GM12891 (cell line): ENCODE measurements at regions not wholly inside any gene's neighbourhood (a gene's known extent, or its start where the extent isn't known, plus 50 kb on each side); places are given as distances from the start of the nearest gene placed in this dataset.

Experiments used
- PAX5 ChIP-seq: IDR thresholded peaks from 2 replicates; pipeline ENCODE4 v1.6.1; 2011; ENCODE audit warnings: low read length, moderate library complexity, mild to moderate bottlenecking; ENCODE audit not compliant: insufficient read depth, severe bottlenecking
- POLR2A ChIP-seq: IDR thresholded peaks from 2 replicates; pipeline ENCODE4 v1.6.1; 2011; ENCODE audit warnings: low read depth, low read length, control low read depth
- POLR2AphosphoS5 ChIP-seq: IDR thresholded peaks from 2 replicates; pipeline ENCODE4 v1.6.1; 2011; ENCODE audit warnings: low read depth, low read length, control low read depth
- POU2F2 ChIP-seq: IDR thresholded peaks from 2 replicates; pipeline ENCODE4 v1.6.1; 2011; ENCODE audit warnings: low read depth, mild to moderate bottlenecking, control low read depth, low read length, moderate library complexity
- SPI1 ChIP-seq: IDR thresholded peaks from 2 replicates; pipeline ENCODE4 v1.6.1; 2011; ENCODE audit warnings: low read depth, low read length, control low read depth
- TAF1 ChIP-seq: IDR thresholded peaks from 2 replicates; pipeline ENCODE4 v1.6.1; 2011; ENCODE audit warnings: low read depth, low read length, control low read depth

DNA sequence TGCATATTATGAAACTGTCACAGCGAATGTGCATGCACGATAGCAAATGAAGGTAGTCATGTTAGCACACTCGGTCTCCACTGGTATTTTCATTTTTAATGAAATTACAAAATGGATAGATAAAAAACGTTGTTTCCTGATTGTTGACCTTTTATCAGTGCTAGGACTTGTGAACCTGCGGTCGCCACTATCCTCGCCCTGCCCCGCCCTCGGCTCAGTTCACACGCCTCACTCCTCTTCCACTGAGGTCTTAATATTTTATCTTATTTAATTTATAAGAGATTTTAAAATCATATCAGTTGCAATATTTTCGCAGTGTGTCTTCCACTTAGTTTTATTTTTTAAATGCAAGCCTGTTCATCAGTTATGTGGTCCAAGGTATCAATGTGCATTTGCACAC is 382.6 kb upstream of the IRX4 start:
- TF ChIP-seq POLR2AphosphoS5 (no peak), POU2F2 (no peak), POLR2A (no peak), TAF1 (no peak), SPI1 (no peak), PAX5 (no peak)
